Stimulated activated CD4-positive, alpha-beta T cell treated with anti-CD3 and anti-CD28 coated beads, Interleukin-15, amount 100 ng/mL, for 1 hour (primary cell): ENCODE measurements at regions not wholly inside any gene's neighbourhood (a gene's known extent, or its start where the extent isn't known, plus 50 kb on each side); places are given as distances from the start of the nearest gene placed in this dataset.
"Not testable (repeated sequence)": the region's sequence is repeated elsewhere in the genome, so short reads cannot be mapped to it uniquely, and the experiment has no call there.

ENCODE experiments used
- DNase-seq, 2 donors: peaks; one replicate each; pipeline ENCODE4 v3.0.0-alpha.2; 2020; ENCODE audit warnings: low read depth in 1 of 2, low spot score in 1 of 2

DNA sequence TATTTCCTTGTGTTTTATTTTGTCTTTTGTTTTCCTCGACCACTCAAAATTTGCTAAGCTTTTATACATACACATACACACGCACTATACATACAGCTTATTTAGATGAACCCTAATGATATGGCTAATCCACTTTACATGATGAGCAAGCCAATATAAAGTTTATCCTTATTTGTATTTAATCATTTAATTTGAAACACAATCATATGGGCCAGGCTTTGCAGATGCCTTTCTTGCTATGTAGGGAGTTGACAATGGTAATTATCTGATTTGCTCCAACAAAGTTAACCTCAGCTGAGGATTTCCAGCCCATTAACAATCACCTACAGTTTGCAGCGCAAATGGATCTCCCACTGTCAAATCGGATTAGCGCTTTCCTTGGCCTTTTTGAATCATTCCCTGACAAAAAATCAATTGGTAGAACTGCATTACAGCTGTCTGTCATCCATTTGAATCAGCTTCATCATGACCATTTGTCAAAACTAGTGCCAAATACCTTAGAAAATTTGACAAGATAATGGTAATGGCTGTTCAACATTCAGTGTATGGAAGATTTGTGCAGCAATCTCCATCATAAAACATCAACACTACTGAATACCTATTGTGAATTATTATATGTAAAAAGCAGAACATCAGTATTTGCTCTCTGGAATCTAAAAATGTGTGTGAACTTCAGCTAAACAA, 352.6 kb downstream of the MRPL39 start:
- DNase-seq, result no peak

DNA sequence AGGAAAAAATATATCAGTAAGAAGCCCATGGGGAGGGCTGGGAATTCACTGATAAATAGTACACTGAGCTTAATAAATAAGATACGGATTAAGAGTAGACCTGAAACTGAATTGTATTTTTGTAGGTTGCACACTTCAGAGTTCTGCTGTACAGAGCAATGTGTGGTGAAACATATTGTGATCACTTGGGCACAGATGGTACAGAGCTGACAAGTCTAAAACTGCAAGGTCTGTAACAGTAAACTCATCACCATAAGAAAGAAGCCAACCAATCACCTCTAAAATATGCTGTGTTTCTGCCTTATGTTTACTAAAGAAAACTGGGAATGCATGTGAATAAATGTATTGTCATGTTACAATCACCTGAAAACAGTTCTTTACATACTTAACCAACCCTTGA, 360.7 kb downstream of the MRPL39 start:
- DNase-seq, result no peak

DNA sequence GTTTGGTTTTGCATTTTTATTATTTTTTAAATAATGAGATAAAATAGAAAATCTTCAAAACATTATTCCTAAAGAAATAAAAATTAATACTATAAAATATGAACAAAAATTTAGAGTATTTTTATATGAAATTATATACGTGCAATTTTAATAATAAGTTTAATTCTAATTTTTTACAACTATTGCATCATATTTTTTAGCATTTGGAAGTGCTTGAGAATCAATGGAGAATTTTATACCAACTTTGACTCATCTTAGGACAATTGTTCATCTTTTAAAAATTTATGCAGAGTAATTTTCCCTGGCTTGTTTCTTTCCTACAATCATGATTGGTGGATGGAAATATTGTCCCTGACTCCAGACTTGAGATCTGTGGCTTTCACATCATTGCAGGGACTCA, 362.5 kb downstream of the MRPL39 start:
- no peak for DNase-seq

DNA sequence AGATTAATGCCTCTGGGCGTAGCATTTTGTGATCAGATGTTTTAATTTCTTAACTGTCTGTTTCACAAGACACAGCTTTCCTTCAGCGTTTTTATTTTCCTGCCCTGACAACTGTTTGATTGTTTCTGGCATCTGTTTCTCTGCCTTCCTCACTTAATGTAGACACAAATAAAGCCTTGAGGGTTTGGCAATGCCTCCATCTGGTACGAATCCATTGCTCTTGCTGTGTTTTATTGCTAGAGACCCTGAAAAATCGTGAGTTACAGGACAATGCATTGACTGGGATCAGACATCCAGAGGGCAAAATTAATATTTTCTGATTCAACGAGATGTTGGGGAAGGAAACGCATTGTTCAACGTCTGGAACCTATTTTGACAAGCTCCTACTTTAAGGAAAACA, 363.5 kb downstream of the MRPL39 start:
- DNase-seq, result no peak

DNA sequence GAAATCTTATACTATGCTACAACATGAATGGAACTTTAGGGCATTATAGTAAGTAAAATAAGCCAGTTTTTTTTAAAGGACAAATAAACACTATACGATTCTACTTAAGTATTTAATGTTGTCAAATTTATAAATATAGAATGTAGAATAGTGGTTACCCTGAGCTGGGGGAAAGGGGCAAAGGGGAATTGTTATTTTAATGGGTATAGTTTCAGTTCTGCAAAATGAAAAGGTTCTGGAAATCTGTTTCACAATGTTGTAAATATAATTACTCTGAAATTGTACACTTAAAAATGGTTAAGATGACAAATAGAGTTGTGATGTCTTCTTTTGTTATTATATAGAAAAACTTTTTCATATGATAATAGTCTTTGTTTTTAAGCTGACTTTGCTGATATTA, 366.3 kb downstream of the MRPL39 start:
- no peak for DNase-seq

DNA sequence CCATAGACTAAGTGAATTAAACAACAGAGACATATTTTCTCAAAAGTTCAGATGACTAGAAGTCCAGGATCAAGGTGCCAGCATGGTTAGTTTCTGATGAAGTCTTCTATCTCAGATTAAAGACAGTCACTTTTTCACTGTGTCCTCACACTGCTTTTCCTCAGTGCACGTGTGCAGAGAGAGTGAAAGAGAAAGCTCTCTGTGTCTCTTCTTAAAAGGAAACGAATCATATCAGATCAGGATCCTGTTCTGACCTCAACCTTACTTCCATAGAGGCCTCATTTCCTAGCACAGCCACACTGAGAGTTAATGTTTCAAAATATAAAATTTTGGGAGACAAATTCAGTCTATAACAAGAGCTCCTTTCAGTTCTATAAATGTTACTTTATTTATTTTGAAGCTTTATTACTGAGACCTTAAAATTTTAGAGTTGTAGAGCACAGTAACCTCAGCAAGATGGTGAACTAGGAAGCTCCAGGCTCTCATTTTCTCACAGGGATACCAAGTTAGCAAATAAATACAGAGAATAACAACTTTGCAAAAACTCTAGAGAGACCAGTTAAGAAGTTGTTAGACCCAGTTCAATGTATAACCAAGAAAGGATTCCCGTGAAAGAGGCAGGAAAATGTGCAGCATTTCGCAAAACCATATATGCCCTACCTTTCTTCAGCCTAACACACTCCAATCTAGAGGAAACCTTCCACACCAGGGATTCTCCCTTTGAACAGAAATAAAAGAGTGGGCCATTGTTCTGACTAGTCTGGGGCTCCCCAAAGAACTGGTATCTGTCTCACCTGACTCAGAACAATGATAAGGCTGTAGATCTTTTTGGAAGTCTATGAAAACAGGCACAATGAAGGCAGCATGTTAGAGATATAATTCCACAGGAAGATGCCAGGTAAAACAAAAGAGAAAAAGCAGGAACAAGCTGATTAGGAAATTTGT, 372.2 kb downstream of the MRPL39 start:
- no peak for DNase-seq

DNA sequence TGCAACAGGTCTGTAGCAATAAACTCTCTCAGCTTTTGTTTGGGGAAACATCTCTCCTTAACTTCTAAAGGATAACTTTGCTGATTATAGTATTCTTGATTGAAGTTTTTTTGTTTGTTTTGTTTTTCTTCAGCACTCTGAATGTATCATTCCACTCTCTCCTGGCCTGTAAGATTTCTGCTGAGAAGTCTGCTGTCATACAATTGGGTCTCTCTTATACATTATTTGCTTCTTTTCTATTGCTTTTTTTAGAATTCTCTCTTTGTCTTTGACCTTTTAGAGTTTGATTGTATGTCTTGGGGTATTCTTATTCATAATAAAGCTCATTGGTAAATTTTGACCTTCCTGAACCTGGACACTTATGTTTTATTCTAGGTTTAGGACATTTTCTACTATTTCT, 386.3 kb downstream of the MRPL39 start:
- DNase-seq, result no peak

DNA sequence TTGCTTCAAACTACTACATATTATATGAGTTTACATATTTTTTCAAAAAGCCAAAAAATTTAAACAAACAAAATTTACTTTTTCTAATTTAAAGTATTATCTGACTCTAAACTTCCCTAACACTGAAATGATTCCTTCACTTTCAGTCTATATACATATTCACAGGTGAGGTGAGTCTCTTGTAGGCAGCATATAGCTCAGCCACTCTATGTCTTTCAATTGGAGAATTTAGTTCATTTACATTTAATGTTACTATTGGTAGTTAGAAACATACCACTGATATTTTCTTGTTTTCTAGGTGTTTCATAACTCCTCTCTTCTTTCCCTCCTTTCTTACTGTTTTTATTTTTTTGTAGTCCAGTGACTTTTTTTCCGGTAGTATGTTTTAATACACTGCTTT, 387.1 kb downstream of the MRPL39 start:
- DNase-seq, result no peak

DNA sequence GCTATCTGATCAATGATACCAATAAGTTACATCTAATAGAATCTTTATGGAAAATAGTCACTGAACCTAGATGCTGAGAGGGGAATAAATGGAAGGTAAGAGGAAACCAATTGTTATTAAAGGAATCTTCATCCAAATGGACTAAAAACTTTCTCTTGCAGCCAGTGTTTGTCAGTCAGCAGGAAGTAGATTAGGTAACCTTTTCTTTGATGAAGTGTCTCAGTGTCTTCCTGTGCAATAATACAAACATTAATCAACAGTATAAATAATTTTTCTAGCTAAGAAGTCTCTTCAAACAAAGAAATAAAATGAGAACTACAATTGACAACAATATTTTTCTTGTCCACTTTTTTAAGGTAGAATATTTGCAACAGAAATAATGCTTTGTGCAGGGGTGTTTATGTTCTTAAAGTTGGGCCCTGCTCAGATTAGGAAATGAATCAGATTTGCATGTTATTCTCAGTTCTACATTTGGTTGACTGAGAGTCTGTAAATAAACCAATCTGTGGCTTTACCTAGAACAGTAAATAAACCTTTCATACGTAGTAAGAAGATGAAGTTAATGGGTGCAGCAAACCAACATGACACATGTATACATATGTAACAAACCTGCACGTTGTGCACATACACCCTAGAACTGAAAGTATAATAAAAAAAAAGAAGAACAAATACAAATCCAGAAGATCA, 391.4 kb downstream of the MRPL39 start:
- DNase-seq, result no peak

DNA sequence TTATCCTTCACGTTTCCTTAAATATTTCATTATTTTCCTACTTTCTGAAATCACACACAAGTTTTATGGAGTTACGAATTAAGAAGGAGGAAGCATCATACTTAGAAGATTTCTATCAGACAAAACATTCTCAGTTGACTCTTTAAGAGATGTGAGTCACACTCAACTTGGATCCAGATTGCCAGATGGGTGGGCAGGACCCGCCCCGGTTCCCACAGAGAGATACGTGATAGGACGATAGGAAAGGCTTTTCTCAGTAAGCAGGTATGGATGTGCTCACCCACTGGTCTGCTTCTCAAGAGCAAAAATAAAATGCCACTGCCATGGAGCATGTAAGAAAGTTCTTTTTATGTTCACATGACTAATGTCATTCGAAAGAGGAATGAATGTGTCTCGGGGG, 392.6 kb downstream of the MRPL39 start:
- DNase-seq, result no peak

DNA sequence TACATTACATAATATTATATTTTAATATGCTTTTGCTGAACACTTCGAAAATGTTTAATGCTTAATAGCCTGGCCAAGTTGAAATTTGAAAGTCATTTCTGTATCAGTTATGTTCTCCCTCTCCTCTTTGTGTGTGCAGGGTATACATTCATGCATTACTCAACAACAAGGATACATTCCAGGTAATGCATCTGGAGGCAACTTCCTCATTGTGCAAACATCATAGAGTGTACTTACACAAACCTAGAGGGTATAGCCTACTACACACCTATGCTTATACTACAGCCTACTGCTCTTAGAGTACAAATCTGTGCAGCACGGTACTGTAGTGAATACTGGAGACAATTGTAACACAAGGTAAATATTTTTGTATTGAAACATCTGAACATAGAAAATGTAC, 407.3 kb downstream of the MRPL39 start:
- no peak for DNase-seq

DNA sequence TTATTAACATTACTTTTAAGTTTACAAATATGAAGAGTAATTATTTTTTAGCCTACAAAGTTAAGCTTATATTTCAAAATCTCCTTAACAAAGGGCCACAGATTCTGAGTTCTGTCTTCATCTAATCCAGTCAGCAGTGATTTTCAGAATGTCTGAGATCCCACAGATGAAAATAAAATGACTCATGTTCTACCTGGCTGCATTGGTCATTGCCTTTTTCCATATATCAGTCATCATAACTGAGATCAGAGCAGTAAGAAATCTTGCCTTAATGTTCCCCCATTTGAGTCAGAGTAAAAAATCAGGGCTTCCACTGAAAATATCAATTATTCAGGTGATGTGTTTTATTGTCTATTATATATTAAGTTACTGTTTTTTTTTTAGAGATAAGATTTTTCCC, 416.1 kb downstream of the MRPL39 start:
- no peak for DNase-seq

DNA sequence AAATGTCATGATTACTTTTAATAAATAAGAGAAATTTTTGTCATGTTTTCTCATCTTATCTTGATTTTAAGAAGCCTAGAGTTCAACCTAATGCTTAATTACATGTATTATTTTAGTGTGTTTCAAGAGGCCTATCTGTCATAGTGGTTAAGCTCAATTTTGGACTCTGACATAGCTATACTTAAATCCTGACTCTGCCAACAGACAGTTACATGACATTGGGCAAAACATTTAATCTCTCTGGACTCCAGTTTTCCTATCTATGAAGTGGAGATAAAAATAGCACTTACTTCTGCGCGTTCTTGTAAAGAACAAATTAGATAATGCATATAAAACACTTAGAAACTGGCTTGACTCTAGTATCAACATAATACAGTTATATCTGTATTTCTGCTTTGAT, 417.8 kb downstream of the MRPL39 start:
- DNase-seq, result no peak

DNA sequence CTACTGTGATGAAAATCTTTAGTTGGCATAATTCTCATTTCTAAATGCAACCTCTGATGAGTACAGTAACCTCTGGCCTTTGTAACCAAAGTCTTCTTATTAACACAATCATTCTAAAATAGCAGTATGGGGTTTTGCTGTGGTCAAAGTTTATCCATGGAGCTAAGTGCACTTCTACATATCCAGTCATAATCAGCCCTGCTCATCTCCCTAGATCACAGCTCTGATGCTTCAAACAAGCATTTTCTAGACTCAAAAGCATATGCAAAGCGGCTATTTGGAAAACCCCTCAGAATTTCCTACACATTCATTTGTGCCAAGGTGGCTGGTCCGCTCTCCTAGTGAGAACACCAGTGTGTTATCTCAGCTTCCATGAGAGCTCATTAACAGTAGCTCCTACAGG, 418.6 kb downstream of the MRPL39 start:
- no peak for DNase-seq

DNA sequence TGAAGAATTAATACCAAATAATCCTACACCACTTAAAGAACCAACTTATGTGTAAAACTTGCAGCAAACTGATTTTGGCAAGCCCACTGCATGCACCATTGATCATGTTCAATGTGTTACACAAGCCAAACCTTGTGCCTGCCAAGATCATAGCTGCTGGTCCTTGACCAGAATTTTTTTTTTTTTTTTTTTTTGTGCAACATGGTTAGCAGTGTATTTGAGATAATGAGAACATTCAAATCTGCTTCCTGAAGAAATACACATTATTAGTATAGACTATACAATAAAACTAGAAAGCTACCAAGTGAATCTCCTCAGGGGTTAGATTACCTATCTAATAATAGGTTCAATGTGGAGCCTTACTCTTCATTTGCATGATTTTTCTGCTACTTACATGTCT, 421.0 kb downstream of the MRPL39 start:
- DNase-seq, result no peak

DNA sequence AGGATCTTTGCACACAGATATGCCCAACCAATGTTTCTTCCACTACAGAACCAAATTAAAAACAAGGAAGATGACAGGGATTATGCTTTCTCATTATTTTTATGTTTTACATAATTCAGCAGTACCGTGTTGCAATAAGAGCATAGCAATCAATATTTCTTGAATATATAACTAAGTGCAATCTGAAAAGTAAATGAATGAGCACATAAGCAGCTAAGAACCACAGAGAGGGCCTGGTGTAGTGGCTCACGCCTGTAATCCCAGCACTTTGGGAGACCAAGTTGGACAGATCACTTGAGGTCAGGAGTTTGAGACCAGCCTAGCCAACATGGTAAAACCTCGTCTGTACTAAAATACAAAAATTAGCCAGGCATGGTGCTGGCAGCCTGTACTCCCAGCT, 423.7 kb downstream of the MRPL39 start:
- no peak for DNase-seq

DNA sequence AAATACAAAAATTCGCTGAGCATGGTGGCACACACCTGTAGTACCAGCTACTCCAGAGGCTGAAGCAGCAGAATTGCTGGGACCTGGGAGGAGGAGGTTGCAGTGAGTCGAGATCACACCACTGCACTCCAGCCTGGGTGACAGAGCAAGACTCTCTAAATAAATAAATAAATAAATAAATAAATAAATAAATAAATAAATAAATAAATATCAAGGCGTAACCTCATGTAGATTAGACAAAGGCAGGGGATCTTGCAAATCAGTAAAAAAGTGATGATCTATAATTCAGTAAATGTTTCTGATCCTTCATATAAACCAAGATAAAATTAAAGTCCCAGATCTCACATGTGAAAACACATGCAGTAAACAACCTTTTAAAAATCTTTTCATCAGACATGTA, 425.6 kb downstream of the MRPL39 start:
- not testable (repeated sequence) for DNase-seq

DNA sequence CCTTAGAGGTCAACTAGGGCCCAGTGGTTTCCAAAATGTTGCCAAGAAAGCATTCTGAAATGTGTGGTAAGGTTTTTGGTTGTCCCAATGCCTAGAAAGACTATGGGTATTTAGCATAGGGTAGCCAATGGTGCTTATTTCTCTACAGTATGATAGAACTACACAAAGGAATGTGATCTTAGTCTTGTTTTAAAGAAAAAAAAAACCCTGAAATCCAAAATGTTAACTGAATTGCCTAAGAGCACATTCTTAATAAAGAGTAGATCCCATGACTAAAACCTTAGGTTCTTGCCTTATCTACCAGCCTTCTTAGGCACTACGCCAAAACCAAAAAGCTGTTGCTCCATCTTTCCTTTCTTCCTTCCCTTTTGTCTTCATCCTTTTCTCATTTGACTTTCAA, 428.2 kb downstream of the MRPL39 start:
- DNase-seq, result no peak

DNA sequence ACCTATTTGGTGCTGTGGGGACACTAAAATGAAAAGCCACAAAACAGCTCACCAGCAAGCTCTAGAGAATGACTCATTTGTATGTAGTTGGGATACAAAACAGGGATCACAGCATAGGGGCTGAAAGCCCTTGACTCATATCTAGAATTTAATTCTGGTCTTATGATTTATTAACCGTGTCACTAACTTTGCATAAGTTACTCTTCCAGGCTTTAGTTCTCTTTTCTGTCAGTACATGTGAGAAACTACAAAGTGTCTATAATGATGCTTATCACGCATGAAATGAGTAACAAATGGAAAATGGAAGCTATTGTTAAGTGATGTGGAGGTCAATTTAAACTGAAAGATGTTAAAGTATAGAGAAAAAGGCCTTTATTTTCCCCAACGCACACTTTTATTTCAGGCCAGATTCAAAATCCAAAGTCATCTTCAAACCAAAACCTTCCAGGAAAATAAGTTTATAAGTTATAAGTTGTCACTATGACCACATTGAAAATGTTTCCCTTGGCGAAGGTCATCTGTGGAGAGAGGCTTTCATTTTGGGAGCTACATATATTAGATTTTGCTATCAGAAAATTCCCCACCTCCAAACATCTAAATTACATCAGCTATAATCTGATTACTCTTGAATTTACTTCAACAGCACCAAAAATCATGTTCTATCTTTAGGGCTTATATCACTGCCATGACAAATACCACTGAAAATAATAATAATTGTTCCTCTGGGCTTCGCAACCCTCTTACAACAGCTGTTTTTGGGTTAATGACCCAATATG, 430.5 kb downstream of the MRPL39 start:
- DNase-seq, result no peak

DNA sequence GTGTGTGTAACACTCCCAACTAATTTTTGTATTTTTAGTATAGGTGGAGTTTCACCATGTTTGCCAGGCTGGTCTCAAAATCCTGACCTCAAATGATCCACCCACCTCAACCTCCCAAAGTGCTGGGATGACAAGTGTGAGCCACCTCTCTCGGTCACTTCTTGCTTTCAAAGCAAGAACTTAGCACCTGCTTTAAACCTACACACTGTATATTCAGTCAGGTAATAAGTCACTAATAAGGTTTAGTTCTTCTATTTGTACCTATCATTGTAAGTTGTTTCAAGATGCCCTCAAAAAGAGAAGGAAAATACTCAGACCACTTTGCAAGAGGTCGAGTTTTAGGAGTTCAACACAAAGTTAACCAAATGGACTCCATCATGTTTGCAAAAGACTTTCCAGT, 431.3 kb downstream of the MRPL39 start:
- no peak for DNase-seq

DNA sequence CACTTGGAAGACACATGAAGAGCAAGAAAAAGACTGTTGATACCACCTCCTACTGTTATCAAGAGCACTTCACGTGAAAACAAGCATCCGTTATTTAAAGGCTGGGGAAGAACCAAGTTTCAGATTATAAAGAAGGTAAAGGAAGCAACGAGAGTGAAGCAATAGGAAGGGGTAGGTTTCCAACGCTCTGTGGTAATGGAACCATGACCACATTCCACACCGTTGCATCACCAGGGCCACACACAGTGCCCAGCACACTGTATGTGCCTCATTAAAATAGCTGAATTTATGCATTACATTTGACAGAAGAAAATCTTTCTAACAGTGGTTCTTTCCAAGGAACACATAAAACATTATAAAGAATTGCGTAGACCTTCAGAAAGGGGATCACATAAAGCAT, 435.8 kb downstream of the MRPL39 start:
- DNase-seq, result no peak
